Endothelial cell of umbilical vein (primary cell): ENCODE measurements at regions not wholly inside any gene's neighbourhood (a gene's known extent, or its start where the extent isn't known, plus 50 kb on each side); places are given as distances from the start of the nearest gene placed in this dataset.

ENCODE experiments used
- BruUV-seq: library from RNA; stranded (reverse); fragments of 400-500 nt; replicated peaks from 2 replicates; lab custom pipeline; 2021; lab: Mats Ljungman, UMichigan
- CTCF ChIA-PET: fragments of 300-600, 350-600 bp; sonication (Branson Sonifier 250); formaldehyde crosslinking; loops from one replicate; lab custom pipeline; 2021; ENCODE audit warnings: antibody characterized with exemption, inconsistent platforms; lab: Charles Lee
- POLR2A ChIA-PET: fragments of 300-600, 350-600 bp; sonication (Branson Sonifier 250); formaldehyde crosslinking; loops from one replicate; lab custom pipeline; 2021; ENCODE audit warnings: antibody characterized with exemption, inconsistent platforms; lab: Charles Lee
- DNase-seq: peaks from one replicate; pipeline ENCODE4 v3.0.0-alpha.2; 2011; ENCODE audit warnings: low read depth, low spot score
- FAIRE-seq: peaks from 2 replicates; lab custom pipeline; 2011; peaks lifted over from hg19 to GRCh38; lab: Jason Lieb, UNC
- H2AFZ ChIP-seq: 2 replicates; pipeline ENCODE4 v1.6.0; 2012; ENCODE audit warnings: low read depth, low read length, control low read depth, inconsistent platforms
- H3K27ac ChIP-seq: 2 replicates; pipeline ENCODE4 v1.5.1; 2011; ENCODE audit warnings: low read depth, mild to moderate bottlenecking, control low read depth, low read length, moderate library complexity; ENCODE audit not compliant: insufficient read depth
- H3K27me3 ChIP-seq, 2 experiments: 2 replicates each; pipeline versions ENCODE4 v1.6.0 to v1.6.1; 2011; ENCODE audit warnings: low read length in 2 of 2, mixed read lengths in 1 of 2; ENCODE audit not compliant: control insufficient read depth in 2 of 2, insufficient read depth in 2 of 2
- H3K36me3 ChIP-seq, 2 experiments: 2 replicates in 1 of 2; 3 replicates in 1 of 2; pipeline ENCODE4 v1.5.1; 2011; ENCODE audit warnings: low read length in 2 of 2, mild to moderate bottlenecking in 1 of 2, moderate library complexity in 1 of 2; ENCODE audit not compliant: control insufficient read depth in 2 of 2, insufficient read depth in 2 of 2; ENCODE audit errors: extremely low read depth in 1 of 2
- H3K4me1 ChIP-seq: 3 replicates; pipeline ENCODE4 v1.5.1; 2011; ENCODE audit warnings: mild to moderate bottlenecking, low read length; ENCODE audit not compliant: control insufficient read depth, insufficient read depth; ENCODE audit errors: extremely low read depth
- H3K4me2 ChIP-seq: 2 replicates; pipeline ENCODE4 v1.6.1; 2011; ENCODE audit warnings: low read length, control low read depth, mixed read lengths; ENCODE audit not compliant: insufficient read depth
- H3K4me3 ChIP-seq, 3 experiments: fragments of 200-600 bp in 1 of 3; sonication (generic), shearing (Covaris generic) in 1 of 3; replicated peaks in 1 of 3; 2 replicates each; pipeline ENCODE4 v1.5.1; 2011 to 2016; ENCODE audit warnings: control low read depth in 3 of 3, low read length in 3 of 3, mild to moderate bottlenecking in 2 of 3, inconsistent platforms in 1 of 3, low read depth in 1 of 3, moderate library complexity in 1 of 3; ENCODE audit not compliant: insufficient read depth in 1 of 3
- H3K79me2 ChIP-seq: 2 replicates; pipeline ENCODE4 v1.6.0; 2012; ENCODE audit warnings: low read length, inconsistent platforms; ENCODE audit not compliant: control insufficient read depth, insufficient read depth
- H3K9ac ChIP-seq: replicated peaks from 2 replicates; pipeline ENCODE3; 2011; ENCODE audit warnings: low read length, control low read depth; ENCODE audit not compliant: insufficient read depth; ENCODE audit errors: extremely low read depth
- H3K9me1 ChIP-seq: replicated peaks from 3 replicates; pipeline ENCODE4 v1.6.0; 2011; ENCODE audit warnings: mild to moderate bottlenecking, low read length; ENCODE audit not compliant: control insufficient read depth, insufficient read depth; ENCODE audit errors: extremely low read depth
- H3K9me3 ChIP-seq: replicated peaks from 2 replicates; pipeline ENCODE4 v1.5.1; 2012; ENCODE audit warnings: low read length, inconsistent platforms; ENCODE audit not compliant: control insufficient read depth, insufficient read depth
- H4K20me1 ChIP-seq: replicated peaks from 2 replicates; pipeline ENCODE3; 2011; ENCODE audit warnings: mild to moderate bottlenecking, low read length; ENCODE audit not compliant: control insufficient read depth, insufficient read depth; ENCODE audit errors: extremely low read depth
- EZH2 ChIP-seq: IDR thresholded peaks from 2 replicates; pipeline ENCODE4 v1.6.1; 2012; ENCODE audit warnings: borderline replicate concordance, low read depth, mild to moderate bottlenecking, moderate library complexity, low read length, inconsistent platforms; ENCODE audit not compliant: severe bottlenecking
- FOS ChIP-seq: IDR thresholded peaks from 2 replicates; pipeline ENCODE4 v1.6.1; 2011; ENCODE audit warnings: mild to moderate bottlenecking, low read length, moderate library complexity, borderline replicate concordance; ENCODE audit not compliant: insufficient read depth
- GATA2 ChIP-seq: IDR thresholded peaks from 2 replicates; pipeline ENCODE4 v1.7.0; 2011; ENCODE audit warnings: low read depth, mild to moderate bottlenecking, moderate library complexity, mixed read lengths, low read length; ENCODE audit not compliant: insufficient read length, insufficient read depth
- JUN ChIP-seq: IDR thresholded peaks from 2 replicates; pipeline ENCODE4 v1.6.1; 2011; ENCODE audit warnings: borderline replicate concordance, low read depth; ENCODE audit not compliant: insufficient read length, insufficient read depth
- MYC ChIP-seq: IDR thresholded peaks from one replicate; pipeline ENCODE4 v1.6.1; 2011; ENCODE audit warnings: mild to moderate bottlenecking, low read depth, low read length
- POLR2A ChIP-seq: IDR thresholded peaks from 2 replicates; pipeline ENCODE4 v1.6.1; 2012; ENCODE audit warnings: low read depth, mild to moderate bottlenecking, control low read depth, low read length
- POLR2AphosphoS5 ChIP-seq: IDR thresholded peaks from 2 replicates; pipeline ENCODE4 v1.6.1; 2012; ENCODE audit warnings: low read depth, mild to moderate bottlenecking, control low read depth, low read length, moderate library complexity; ENCODE audit not compliant: insufficient read depth
- dilution Hi-C: fragments of 300-500 bp; cut with MboI; formaldehyde crosslinking; loops from one replicate; pipeline ENCODE4 v1.15.0; 2019; ENCODE audit warnings: low sequenced_read_pairs; ENCODE audit not compliant: extremely low pct_ligation_motif_present
- intact Hi-C: fragments of 100-400 bp; cut with micrococcal nuclease; formaldehyde crosslinking; loops from one replicate; pipeline ENCODE4 v1.10.0; 2022
- TF ChIP-seq, protein P1 (sequence below): IDR thresholded peaks from 2 replicates; pipeline ENCODE4 v1.6.1; 2011; ENCODE audit not compliant: insufficient read depth, insufficient read length
- TF ChIP-seq, protein P2 (sequence below), 2 donors: IDR thresholded peaks; 1 replicate in 1 of 2; 2 replicates in 1 of 2; pipeline ENCODE4 v1.5.1; 2011; ENCODE audit warnings: low read length in 2 of 2, mild to moderate bottlenecking in 2 of 2, moderate library complexity in 2 of 2, control low read depth in 1 of 2, inconsistent platforms in 1 of 2, low read depth in 1 of 2; ENCODE audit not compliant: insufficient read depth in 1 of 2; ENCODE audit errors: extremely low read depth in 1 of 2

DNA sequence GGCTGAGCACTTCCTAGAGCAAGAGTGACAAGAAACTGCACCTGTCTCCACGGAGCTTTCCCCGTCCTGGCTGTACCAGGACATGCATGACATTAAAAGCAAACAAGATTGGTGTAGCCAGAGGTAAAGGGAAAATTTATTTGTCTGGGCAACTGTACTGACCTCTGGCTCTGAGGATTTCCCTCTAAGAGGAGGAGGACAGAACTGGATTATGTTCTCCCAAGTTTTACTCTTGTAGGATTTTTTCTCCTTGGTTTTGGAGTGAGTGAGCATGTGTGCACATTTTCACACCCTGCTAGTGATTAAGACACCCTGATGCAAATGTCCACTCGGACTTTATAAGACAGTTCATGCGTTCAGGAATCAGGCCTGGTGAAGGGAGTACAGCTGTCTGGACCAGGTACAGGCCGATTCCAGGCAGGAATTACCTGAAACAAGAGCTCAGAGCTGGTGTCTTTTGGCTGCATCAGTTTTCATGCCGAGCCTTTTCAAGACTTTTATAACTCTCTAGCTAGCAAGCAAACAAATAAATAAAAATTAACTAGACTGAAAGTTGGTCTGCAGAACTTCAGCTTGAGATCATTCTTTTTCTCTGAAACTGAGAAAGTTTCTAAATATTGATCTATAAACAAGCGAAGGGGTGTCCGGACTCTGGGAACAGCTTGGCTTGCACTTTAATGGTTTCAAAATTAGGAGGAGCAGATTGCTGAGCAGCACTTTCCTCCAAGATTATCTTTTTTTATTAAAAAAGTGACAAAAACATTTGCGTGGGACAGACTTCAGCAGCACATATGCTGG, 51.3 kb upstream of the SPRY1 start:
- DNase-seq (no peak), FAIRE-seq (no peak)
- TF ChIP-seq JUN (no peak), POLR2AphosphoS5 (no peak), MYC (no peak), EZH2 (no peak), POLR2A (no peak), GATA2 (no peak), FOS (no peak)
- TF ChIP-seq, protein P1, sequence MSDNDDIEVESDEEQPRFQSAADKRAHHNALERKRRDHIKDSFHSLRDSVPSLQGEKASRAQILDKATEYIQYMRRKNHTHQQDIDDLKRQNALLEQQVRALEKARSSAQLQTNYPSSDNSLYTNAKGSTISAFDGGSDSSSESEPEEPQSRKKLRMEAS: no peak
- TF ChIP-seq, protein P2, sequence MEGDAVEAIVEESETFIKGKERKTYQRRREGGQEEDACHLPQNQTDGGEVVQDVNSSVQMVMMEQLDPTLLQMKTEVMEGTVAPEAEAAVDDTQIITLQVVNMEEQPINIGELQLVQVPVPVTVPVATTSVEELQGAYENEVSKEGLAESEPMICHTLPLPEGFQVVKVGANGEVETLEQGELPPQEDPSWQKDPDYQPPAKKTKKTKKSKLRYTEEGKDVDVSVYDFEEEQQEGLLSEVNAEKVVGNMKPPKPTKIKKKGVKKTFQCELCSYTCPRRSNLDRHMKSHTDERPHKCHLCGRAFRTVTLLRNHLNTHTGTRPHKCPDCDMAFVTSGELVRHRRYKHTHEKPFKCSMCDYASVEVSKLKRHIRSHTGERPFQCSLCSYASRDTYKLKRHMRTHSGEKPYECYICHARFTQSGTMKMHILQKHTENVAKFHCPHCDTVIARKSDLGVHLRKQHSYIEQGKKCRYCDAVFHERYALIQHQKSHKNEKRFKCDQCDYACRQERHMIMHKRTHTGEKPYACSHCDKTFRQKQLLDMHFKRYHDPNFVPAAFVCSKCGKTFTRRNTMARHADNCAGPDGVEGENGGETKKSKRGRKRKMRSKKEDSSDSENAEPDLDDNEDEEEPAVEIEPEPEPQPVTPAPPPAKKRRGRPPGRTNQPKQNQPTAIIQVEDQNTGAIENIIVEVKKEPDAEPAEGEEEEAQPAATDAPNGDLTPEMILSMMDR (IDR thresholded peaks at IDR 0.05; ENCODE audit: extremely low read depth in 1 of 2, insufficient read depth in 1 of 2, low read depth in 1 of 2, low read length in 2 of 2): no peak
- Histone ChIP-seq H3K36me3 (no peaks in the 10 kb centered on the region), H3K4me1 (peaks cover 42% of the 10 kb centered on the region), H3K4me2 (no peak overlapping the region), H4K20me1 (no peaks in the 10 kb centered on the region), H3K9ac (no peak overlapping the region), H3K27ac (no peak overlapping the region), H3K9me1 (no peaks in the 10 kb centered on the region), H3K79me2 (no peaks in the 10 kb centered on the region), H3K27me3 (no peaks in the 10 kb centered on the region), H2AFZ (no peak overlapping the region), H3K9me3 (no peaks in the 10 kb centered on the region), H3K4me3 (no peak overlapping the region)
- POLR2A ChIA-PET: no interaction called here
- CTCF ChIA-PET: interaction anchor here (1.2 kb wide), 2 partner anchors 11 to 43 kb away, joined by 3 read pairs; no protein-coding TSS in a partner anchor
- intact Hi-C loops (loop anchor here (2.0 kb wide), 1 partner anchor 487 kb away; no protein-coding TSS in a partner anchor), dilution Hi-C loops (no loop called here)
- no TSS peak for BruUV-seq
